Activated CD4-positive, CD25-positive, alpha-beta regulatory T cell (primary cell): ENCODE measurements at regions not wholly inside any gene's neighbourhood (a gene's known extent, or its start where the extent isn't known, plus 50 kb on each side); places are given as distances from the start of the nearest gene placed in this dataset.
"Not testable (repeated sequence)": the region's sequence is repeated elsewhere in the genome, so short reads cannot be mapped to it uniquely, and the experiment has no call there.

Experiments
- DNase-seq, 4 experiments: peaks; one replicate each; lab custom pipeline; 2025; lab: John Stamatoyannopoulos, UW

GRCh38 chr6:154632119-154632518 is 101.1 kb upstream of the SCAF8 start:
- DNase-seq: no peak

GRCh38 chr6:154637392-154637791 is 95.8 kb upstream of the SCAF8 start:
- no peak for DNase-seq

- DNase-seq: no peak
These were observed 94.8 kb upstream of the SCAF8 start for GRCh38 chr6:154638369-154638768.

- DNase-seq: not testable (repeated sequence)
These were observed 94.0 kb upstream of the SCAF8 start for GRCh38 chr6:154639196-154639595.

GRCh38 chr6:154648188-154648887 is 84.9 kb upstream of the SCAF8 start:
- no peak for DNase-seq

GRCh38 chr6:154648888-154649205 is 84.4 kb upstream of the SCAF8 start:
- no peak for DNase-seq

- no peak for DNase-seq
These were observed 83.5 kb upstream of the SCAF8 start for GRCh38 chr6:154649721-154650120.

GRCh38 chr6:154650351-154650750 is 82.9 kb upstream of the SCAF8 start:
- no peak for DNase-seq

- no peak for DNase-seq
These were observed 81.6 kb upstream of the SCAF8 start for GRCh38 chr6:154651656-154652055.

GRCh38 chr6:154653385-154653784 is 79.8 kb upstream of the SCAF8 start:
- no peak for DNase-seq

- no peak for DNase-seq
These were observed 79.4 kb upstream of the SCAF8 start for GRCh38 chr6:154653853-154654252.

GRCh38 chr6:154656660-154657059 is 76.6 kb upstream of the SCAF8 start:
- DNase-seq: no peak

- no peak for DNase-seq
These were observed 71.4 kb upstream of the SCAF8 start for GRCh38 chr6:154661768-154662167.

- no peak for DNase-seq
These were observed 68.9 kb upstream of the SCAF8 start for GRCh38 chr6:154664287-154664686.

GRCh38 chr6:154668156-154668555 is 65.1 kb upstream of the SCAF8 start:
- no peak for DNase-seq

- DNase-seq: no peak
These were observed 61.1 kb upstream of the SCAF8 start for GRCh38 chr6:154672086-154672485.

GRCh38 chr6:154673919-154674318 is 59.3 kb upstream of the SCAF8 start:
- no peak for DNase-seq

GRCh38 chr6:154675602-154676088 is 57.6 kb upstream of the SCAF8 start:
- DNase-seq: peak; percentile 72 to 81 (median 74)

GRCh38 chr6:154682633-154683125 is 50.5 kb upstream of the SCAF8 start:
- DNase-seq: no peak
